Activated naive CD4-positive, alpha-beta T cell treated with anti-CD3 and anti-CD28 coated beads, Interleukin-2, amount 50 U/mL, for 72 hours (primary cell): ENCODE measurements at regions not wholly inside any gene's neighbourhood (a gene's known extent, or its start where the extent isn't known, plus 50 kb on each side); places are given as distances from the start of the nearest gene placed in this dataset.
"Not testable (repeated sequence)": the region's sequence is repeated elsewhere in the genome, so short reads cannot be mapped to it uniquely, and the experiment has no call there.

Source experiments
- ATAC-seq, 2 donors: fragments of 150-1000 bp; cut with Tn5 transposase; 2 replicates each; pipeline ENCODE4 v1.10.0; 2021; ENCODE audit warnings: mild to moderate bottlenecking in 2 of 2, moderate library complexity in 2 of 2
- DNase-seq, 2 donors: peaks; one replicate each; pipeline ENCODE4 v3.0.0; 2021 to 2022; ENCODE audit warnings: low spot score in 2 of 2
- H3K27ac Mint-ChIP-seq, 2 donors: one replicate each; pipeline ENCODE4 v1.8.0; 2022; ENCODE audit warnings: mild to moderate bottlenecking in 2 of 2, mixed read lengths in 2 of 2
- H3K36me3 Mint-ChIP-seq, 2 donors: one replicate each; pipeline ENCODE4 v1.8.0; 2022; ENCODE audit warnings: mixed read lengths in 2 of 2
- H3K9me3 Mint-ChIP-seq, 2 donors: one replicate each; pipeline ENCODE4 v1.8.0; 2022; ENCODE audit warnings: mixed read lengths in 2 of 2

- no peak overlapping the region for H3K27ac Mint-ChIP-seq
- no peaks in the 10 kb centered on the region for H3K36me3 Mint-ChIP-seq
- H3K9me3 Mint-ChIP-seq, result no peaks in the 10 kb centered on the region
- no peak for ATAC-seq
- DNase-seq, result no peak
Observed at GRCh38 chr4:74539044-74539790, 94.3 kb downstream of the AREG start.

- ATAC-seq (no peak), DNase-seq (no peak)
- no peak overlapping the region for H3K27ac Mint-ChIP-seq
- H3K9me3 Mint-ChIP-seq, result no peaks in the 10 kb centered on the region
- no peaks in the 10 kb centered on the region for H3K36me3 Mint-ChIP-seq
Observed at GRCh38 chr4:74540193-74540592, 95.3 kb downstream of the AREG start.

- Mint-ChIP-seq H3K36me3 (no peaks in the 10 kb centered on the region), H3K27ac (no peak overlapping the region), H3K9me3 (no peaks in the 10 kb centered on the region)
- DNase-seq, result no peak
- no peak for ATAC-seq
Observed at GRCh38 chr4:74541667-74542066, 96.7 kb downstream of the AREG start.

GRCh38 chr4:74543231-74543781 is 98.4 kb downstream of the AREG start:
- H3K27ac Mint-ChIP-seq, result no peak overlapping the region
- DNase-seq, result no peak
- no peaks in the 10 kb centered on the region for H3K9me3 Mint-ChIP-seq
- no peaks in the 10 kb centered on the region for H3K36me3 Mint-ChIP-seq
- peak in 1 of 2 donors; percentile 69 for ATAC-seq

GRCh38 chr4:74543983-74544382 is 99.0 kb downstream of the AREG start:
- ATAC-seq (no peak), DNase-seq (no peak)
- Mint-ChIP-seq H3K9me3 (no peaks in the 10 kb centered on the region), H3K36me3 (no peaks in the 10 kb centered on the region), H3K27ac (no peak overlapping the region)

- no peak for DNase-seq
- no peak for ATAC-seq
- no peaks in the 10 kb centered on the region for H3K9me3 Mint-ChIP-seq
- H3K36me3 Mint-ChIP-seq, result no peaks in the 10 kb centered on the region
- no peak overlapping the region for H3K27ac Mint-ChIP-seq
Observed at GRCh38 chr4:74544655-74545361, 99.9 kb downstream of the AREG start.

GRCh38 chr4:74545448-74545847 is 100.5 kb downstream of the AREG start:
- H3K27ac Mint-ChIP-seq, result no peak overlapping the region
- H3K9me3 Mint-ChIP-seq, result no peaks in the 10 kb centered on the region
- no peaks in the 10 kb centered on the region for H3K36me3 Mint-ChIP-seq
- ATAC-seq (no peak), DNase-seq (no peak)

- Mint-ChIP-seq H3K9me3 (no peaks in the 10 kb centered on the region), H3K27ac (no peak overlapping the region), H3K36me3 (no peaks in the 10 kb centered on the region)
- ATAC-seq (no peak), DNase-seq (no peak)
Observed at GRCh38 chr4:74546057-74546456, 101.1 kb downstream of the AREG start.

GRCh38 chr4:74547042-74547441 is 102.1 kb downstream of the AREG start:
- Mint-ChIP-seq H3K27ac (no peak overlapping the region), H3K36me3 (no peaks in the 10 kb centered on the region), H3K9me3 (no peaks in the 10 kb centered on the region)
- no peak for DNase-seq
- no peak for ATAC-seq

GRCh38 chr4:74548561-74548960 is 103.6 kb downstream of the AREG start:
- H3K36me3 Mint-ChIP-seq, result no peaks in the 10 kb centered on the region
- DNase-seq, result no peak
- no peaks in the 10 kb centered on the region for H3K9me3 Mint-ChIP-seq
- no peak for ATAC-seq
- H3K27ac Mint-ChIP-seq, result no peak overlapping the region

- ATAC-seq (no peak), DNase-seq (no peak)
- no peaks in the 10 kb centered on the region for H3K9me3 Mint-ChIP-seq
- no peak overlapping the region for H3K27ac Mint-ChIP-seq
- no peaks in the 10 kb centered on the region for H3K36me3 Mint-ChIP-seq
Observed at GRCh38 chr4:74549936-74550335, 105.0 kb downstream of the AREG start.

- no peak overlapping the region for H3K27ac Mint-ChIP-seq
- H3K36me3 Mint-ChIP-seq, result no peaks in the 10 kb centered on the region
Observed at GRCh38 chr4:74555231-74555630, 110.3 kb downstream of the AREG start.

GRCh38 chr4:74555843-74556242 is 110.9 kb downstream of the AREG start:
- no peaks in the 10 kb centered on the region for H3K9me3 Mint-ChIP-seq
- no peak for DNase-seq
- no peaks in the 10 kb centered on the region for H3K36me3 Mint-ChIP-seq
- H3K27ac Mint-ChIP-seq, result no peak overlapping the region
- no peak for ATAC-seq

More at GRCh38 chr4:74555231-74555630, 110.3 kb downstream of the AREG start:
- ATAC-seq (no peak), DNase-seq (no peak)
- no peaks in the 10 kb centered on the region for H3K9me3 Mint-ChIP-seq

- peaks cover 7 to 8% of the 10 kb centered on the region in 2 donors for H3K9me3 Mint-ChIP-seq
- H3K36me3 Mint-ChIP-seq, result peaks cover 6 to 7% of the 10 kb centered on the region in 2 donors
- DNase-seq (no peak), ATAC-seq (peak in 1 of 2 donors; percentile 34)
- no peak overlapping the region for H3K27ac Mint-ChIP-seq
Observed at GRCh38 chr4:74559853-74560252, 114.9 kb downstream of the AREG start.

- no peak for ATAC-seq
- DNase-seq, result no peak
- Mint-ChIP-seq H3K27ac (no peak overlapping the region), H3K36me3 (peaks cover 6 to 16% of the 10 kb centered on the region in 2 donors), H3K9me3 (peaks cover 8 to 12% of the 10 kb centered on the region in 2 donors)
Observed at GRCh38 chr4:74567981-74568380, 123.0 kb downstream of the AREG start.

GRCh38 chr4:74570095-74570494 is 125.2 kb downstream of the AREG start:
- Mint-ChIP-seq H3K9me3 (peaks cover 0 to 5% of the 10 kb centered on the region in 2 donors), H3K36me3 (peaks cover 0 to 9% of the 10 kb centered on the region in 2 donors), H3K27ac (no peak overlapping the region)
- DNase-seq, result no peak
- ATAC-seq, result no peak

- ATAC-seq, result no peak
- Mint-ChIP-seq H3K27ac (no peak overlapping the region), H3K36me3 (no peaks in the 10 kb centered on the region)
Observed at GRCh38 chr4:74578329-74578728, 133.4 kb downstream of the AREG start.

GRCh38 chr4:74578865-74579264 is 133.9 kb downstream of the AREG start:
- not testable (repeated sequence) for H3K36me3 Mint-ChIP-seq, H3K9me3 Mint-ChIP-seq, ATAC-seq, H3K27ac Mint-ChIP-seq, DNase-seq

More at GRCh38 chr4:74578329-74578728, 133.4 kb downstream of the AREG start:
- DNase-seq, result no peak
- H3K9me3 Mint-ChIP-seq, result no peaks in the 10 kb centered on the region
